NT2/D1 (cell line): ENCODE measurements at regions not wholly inside any gene's neighbourhood (a gene's known extent, or its start where the extent isn't known, plus 50 kb on each side); places are given as distances from the start of the nearest gene placed in this dataset.

Experiments
- SUZ12 ChIP-seq: IDR thresholded peaks from 2 replicates; pipeline ENCODE4 v1.6.1; 2011; ENCODE audit not compliant: insufficient read length, insufficient read depth; ENCODE audit errors: extremely low read depth
- YY1 ChIP-seq: IDR thresholded peaks from 2 replicates; pipeline ENCODE4 v1.6.1; 2011; ENCODE audit not compliant: insufficient read length, insufficient read depth

- TF ChIP-seq SUZ12 (no peak), YY1 (no peak)
Observed at GRCh38 chr6:23533311-23533710, 592.7 kb upstream of the NRSN1 start.
